Gastrocnemius medialis (tissue), 4 donors: ENCODE measurements at regions not wholly inside any gene's neighbourhood (a gene's known extent, or its start where the extent isn't known, plus 50 kb on each side); places are given as distances from the start of the nearest gene placed in this dataset.
"Not testable (repeated sequence)": the region's sequence is repeated elsewhere in the genome, so short reads cannot be mapped to it uniquely, and the experiment has no call there.

Source experiments
- ATAC-seq, 2 donors: fragments of 150-250 bp; one replicate each; pipeline ENCODE4 v1.9.1; 2016
- DNase-seq, 2 donors: peaks; one replicate each; pipeline ENCODE4 v3.0.0-alpha.2; 2019
- H3K27ac ChIP-seq, 4 donors: fragments of 200-600 bp; sonication (generic); 1 replicate in 1 of 4; 2 replicates in 3 of 4; pipeline ENCODE4 v1.5.1; 2016 to 2018; ENCODE audit warnings: mild to moderate bottlenecking in 2 of 4, moderate library complexity in 1 of 4
- H3K27me3 ChIP-seq, 3 donors: fragments of 200-600 bp; sonication (generic) in 2 of 3; 1 replicate in 1 of 3; 2 replicates in 2 of 3; pipeline versions ENCODE4 v1.5.1 to v1.6.0; 2016 to 2019; ENCODE audit warnings: mild to moderate bottlenecking in 1 of 3, moderate library complexity in 1 of 3
- H3K36me3 ChIP-seq, 2 donors: fragments of 200-600 bp; sonication (generic) in 1 of 2; one replicate each; pipeline ENCODE4 v1.5.1; 2017 to 2018
- H3K4me1 ChIP-seq, 2 donors: fragments of 200-600 bp; sonication (generic) in 1 of 2; one replicate each; pipeline ENCODE4 v1.5.1; 2016 to 2017; ENCODE audit warnings: mild to moderate bottlenecking in 2 of 2
- H3K4me3 ChIP-seq, 4 donors: fragments of 200-600 bp; sonication (generic) in 3 of 4; 1 replicate in 1 of 4; 2 replicates in 3 of 4; pipeline ENCODE4 v1.5.1; 2016 to 2019; ENCODE audit warnings: mild to moderate bottlenecking in 2 of 4
- H3K9me3 ChIP-seq, 3 donors: fragments of 200-600 bp; sonication (generic) in 2 of 3; 1 replicate in 1 of 3; 2 replicates in 2 of 3; pipeline ENCODE4 v1.5.1; 2016 to 2019
- CTCF ChIP-seq, 5 experiments: fragments of 450-650 bp in 3 of 5; fragments of 200-600 bp in 2 of 5; sonication (generic) in 2 of 5; IDR thresholded peaks in 4 of 5; conservative IDR thresholded peaks in 1 of 5; 1 replicate in 4 of 5; 2 replicates in 1 of 5; pipeline ENCODE4 v1.5.1; 2016 to 2019; ENCODE audit warnings: antibody characterized with exemption in 5 of 5, mild to moderate bottlenecking in 3 of 5, moderate library complexity in 3 of 5
- POLR2A ChIP-seq, 2 donors: fragments of 450-650 bp; IDR thresholded peaks; one replicate each; pipeline ENCODE4 v1.6.1; 2017; ENCODE audit warnings: antibody characterized with exemption in 2 of 2, mild to moderate bottlenecking in 2 of 2, moderate library complexity in 2 of 2
- in situ Hi-C, 4 donors: fragments of 200-750 bp; cut with MboI; loops; one replicate each; pipeline versions ENCODE4 v1.15.0 to v1.8.0; 2017; ENCODE audit warnings: low sequenced_read_pairs in 4 of 4
- intact Hi-C: fragments of 100-400 bp; cut with DNase I; formaldehyde crosslinking; loops from one replicate; pipeline ENCODE4 v1.15.1; 2023; ENCODE audit warnings: low total_unique reads

GRCh38 chr20:29874476-29875202, 1382.8 kb upstream of the DEFB115 start:
- no peak for ATAC-seq
- no peaks in the 10 kb centered on the region for H3K9me3 ChIP-seq
- in situ Hi-C loops, result no loop called here

GRCh38 chr20:29875321-29876083, 1382.0 kb upstream of the DEFB115 start:
- ATAC-seq, H3K9me3 ChIP-seq, H3K4me3 ChIP-seq, in situ Hi-C loops, H3K36me3 ChIP-seq, H3K4me1 ChIP-seq, DNase-seq, H3K27ac ChIP-seq, intact Hi-C loops, H3K27me3 ChIP-seq: not testable (repeated sequence)

More at GRCh38 chr20:29874476-29875202, 1382.8 kb upstream of the DEFB115 start:
- H3K4me3 ChIP-seq, result no peak overlapping the region
- H3K27ac ChIP-seq, result no peak overlapping the region
- DNase-seq, result no peak
- intact Hi-C loops, result no loop called here
- no peaks in the 10 kb centered on the region for H3K27me3 ChIP-seq
- no peak for TF ChIP-seq POLR2A (IDR thresholded peaks at IDR 0.05)
- no peak for TF ChIP-seq CTCF (IDR thresholded peaks at IDR 0.05 in 4 of 5, conservative IDR thresholded peaks at IDR 0.05 in 1 of 5)
- no peaks in the 10 kb centered on the region for H3K36me3 ChIP-seq
- no peaks in the 10 kb centered on the region for H3K4me1 ChIP-seq

GRCh38 chr20:29876084-29876910, 1381.2 kb upstream of the DEFB115 start:
- H3K4me3 ChIP-seq, H3K4me1 ChIP-seq, ATAC-seq, DNase-seq, intact Hi-C loops, H3K27me3 ChIP-seq, in situ Hi-C loops, H3K9me3 ChIP-seq, H3K36me3 ChIP-seq, H3K27ac ChIP-seq: not testable (repeated sequence)

GRCh38 chr20:29876911-29877285, 1380.6 kb upstream of the DEFB115 start:
- H3K4me1 ChIP-seq, result no peaks in the 10 kb centered on the region
- H3K27me3 ChIP-seq, result no peaks in the 10 kb centered on the region
- no peak for ATAC-seq
- in situ Hi-C loops (no loop called here), intact Hi-C loops (no loop called here)
- DNase-seq, result no peak
- H3K36me3 ChIP-seq, result no peaks in the 10 kb centered on the region
- H3K27ac ChIP-seq, result no peak overlapping the region
- no peak overlapping the region for H3K4me3 ChIP-seq
- no peaks in the 10 kb centered on the region for H3K9me3 ChIP-seq
- TF ChIP-seq POLR2A (IDR thresholded peaks at IDR 0.05) (no peak), CTCF (IDR thresholded peaks at IDR 0.05 in 4 of 5, conservative IDR thresholded peaks at IDR 0.05 in 1 of 5) (no peak)

GRCh38 chr20:29877411-29878280, 1379.8 kb upstream of the DEFB115 start:
- in situ Hi-C loops, intact Hi-C loops: not testable (repeated sequence)

More at GRCh38 chr20:29877411-29878280, 1379.8 kb upstream of the DEFB115 start:
- H3K27me3 ChIP-seq, H3K4me3 ChIP-seq, H3K9me3 ChIP-seq, DNase-seq, H3K4me1 ChIP-seq, H3K27ac ChIP-seq, H3K36me3 ChIP-seq, ATAC-seq: not testable (repeated sequence)
